ENCODE measurements at regions not wholly inside any gene's neighbourhood (a gene's known extent, or its start where the extent isn't known, plus 50 kb on each side); places are given as distances from the start of the nearest gene placed in this dataset.

GRCh38 chr1:172903581-172904220 lies 147.0 kb downstream of the TNFSF18 start:
- TF ChIP-seq POLR2A (IDR thresholded peaks at IDR 0.05) (no peak), CTCF (IDR thresholded peaks at IDR 0.05) (no peak)

All from adrenal gland (tissue), 5 donors.